ENCODE measurements at regions not wholly inside any gene's neighbourhood (a gene's known extent, or its start where the extent isn't known, plus 50 kb on each side); places are given as distances from the start of the nearest gene placed in this dataset.
A peak's percentile ranks its signal among the peaks of the same experiment; 100 is the strongest.

GRCh38 chrX:6768881-6769280 is 234.0 kb upstream of the VCX3A start:
- CTCF ChIA-PET = no interaction called here
- POLR2A ChIA-PET = no interaction called here
- no peak for ATAC-seq
- DNase-seq = no peak
- H3K27me3 Mint-ChIP-seq = no peaks in the 10 kb centered on the region
- H3K4me3 Mint-ChIP-seq = no peak overlapping the region
- no peak overlapping the region for H3K27ac Mint-ChIP-seq
- H3K9me3 Mint-ChIP-seq (ENCODE audit: low read depth) = no peaks in the 10 kb centered on the region
- H3K36me3 Mint-ChIP-seq (ENCODE audit: low read depth) = no peaks in the 10 kb centered on the region
- H3K4me1 Mint-ChIP-seq = no peaks in the 10 kb centered on the region
- intact Hi-C loops (cut with DNase I, micrococcal nuclease) = no loop called here

- no peaks in the 10 kb centered on the region for H3K36me3 Mint-ChIP-seq (ENCODE audit: low read depth)
- no peaks in the 10 kb centered on the region for H3K9me3 Mint-ChIP-seq (ENCODE audit: low read depth)
- no peaks in the 10 kb centered on the region for H3K27me3 Mint-ChIP-seq
- ChIA-PET POLR2A (no interaction called here), CTCF (no interaction called here)
- intact Hi-C loops (cut with DNase I, micrococcal nuclease) = no loop called here
- no peak for ATAC-seq
- no peak for DNase-seq
- H3K27ac Mint-ChIP-seq = no peak overlapping the region
- H3K4me3 Mint-ChIP-seq = no peak overlapping the region
- no peaks in the 10 kb centered on the region for H3K4me1 Mint-ChIP-seq
Measured at GRCh38 chrX:6761251-6761650, 226.3 kb upstream of the VCX3A start.

GRCh38 chrX:6759655-6760375 is 224.9 kb upstream of the VCX3A start:
- DNase-seq (no peak), ATAC-seq (no peak)
- H3K9me3 Mint-ChIP-seq (ENCODE audit: low read depth) = no peaks in the 10 kb centered on the region
- no peak overlapping the region for H3K4me3 Mint-ChIP-seq
- CTCF ChIA-PET = no interaction called here
- H3K27me3 Mint-ChIP-seq = no peaks in the 10 kb centered on the region
- no peaks in the 10 kb centered on the region for H3K36me3 Mint-ChIP-seq (ENCODE audit: low read depth)
- POLR2A ChIA-PET = no interaction called here
- no peak overlapping the region for H3K27ac Mint-ChIP-seq
- no peaks in the 10 kb centered on the region for H3K4me1 Mint-ChIP-seq
- intact Hi-C loops (cut with DNase I, micrococcal nuclease) = no loop called here

- H3K4me3 Mint-ChIP-seq = no peak overlapping the region
- H3K36me3 Mint-ChIP-seq (ENCODE audit: low read depth) = no peaks in the 10 kb centered on the region
- ChIA-PET POLR2A (no interaction called here), CTCF (no interaction called here)
- intact Hi-C loops (cut with DNase I, micrococcal nuclease) = no loop called here
- DNase-seq = no peak
- no peak for ATAC-seq
- H3K27me3 Mint-ChIP-seq = no peaks in the 10 kb centered on the region
- no peak overlapping the region for H3K27ac Mint-ChIP-seq
- H3K9me3 Mint-ChIP-seq (ENCODE audit: low read depth) = no peaks in the 10 kb centered on the region
- H3K4me1 Mint-ChIP-seq = no peaks in the 10 kb centered on the region
Measured at GRCh38 chrX:6758234-6758633, 223.3 kb upstream of the VCX3A start.

GRCh38 chrX:6757631-6758030 is 222.7 kb upstream of the VCX3A start:
- ChIA-PET CTCF (no interaction called here), POLR2A (no interaction called here)
- intact Hi-C loops (cut with DNase I, micrococcal nuclease) = no loop called here
- no peak for ATAC-seq
- H3K36me3 Mint-ChIP-seq (ENCODE audit: low read depth) = no peaks in the 10 kb centered on the region
- H3K27ac Mint-ChIP-seq = no peak overlapping the region
- H3K27me3 Mint-ChIP-seq = no peaks in the 10 kb centered on the region
- DNase-seq = no peak
- H3K9me3 Mint-ChIP-seq (ENCODE audit: low read depth) = no peaks in the 10 kb centered on the region
- H3K4me1 Mint-ChIP-seq = no peaks in the 10 kb centered on the region
- no peak overlapping the region for H3K4me3 Mint-ChIP-seq

- intact Hi-C loops (cut with DNase I, micrococcal nuclease) = no loop called here
- Mint-ChIP-seq H3K27me3 (no peaks in the 10 kb centered on the region), H3K9me3 (ENCODE audit: low read depth) (no peaks in the 10 kb centered on the region), H3K36me3 (ENCODE audit: low read depth) (no peaks in the 10 kb centered on the region), H3K4me3 (no peak overlapping the region), H3K4me1 (no peaks in the 10 kb centered on the region), H3K27ac (no peak overlapping the region)
- no peak for DNase-seq
- POLR2A ChIA-PET = no interaction called here
- no peak for ATAC-seq
- CTCF ChIA-PET = no interaction called here
Measured at GRCh38 chrX:6748595-6748994, 213.7 kb upstream of the VCX3A start.

GRCh38 chrX:6738518-6739470 is 203.9 kb upstream of the VCX3A start:
- Mint-ChIP-seq H3K27ac (peak overlapping the region; percentile 76), H3K4me3 (no peak overlapping the region), H3K36me3 (ENCODE audit: low read depth) (no peaks in the 10 kb centered on the region), H3K9me3 (ENCODE audit: low read depth) (no peaks in the 10 kb centered on the region), H3K27me3 (no peaks in the 10 kb centered on the region), H3K4me1 (peaks cover 9% of the 10 kb centered on the region)
- peak; percentile 84 for ATAC-seq
- intact Hi-C loops (cut with DNase I, micrococcal nuclease) = no loop called here
- POLR2A ChIA-PET = no interaction called here
- CTCF ChIA-PET = no interaction called here
- peak; percentile 22 for DNase-seq

GRCh38 chrX:6734844-6735634 is 200.1 kb upstream of the VCX3A start:
- H3K27ac Mint-ChIP-seq = no peak overlapping the region
- H3K36me3 Mint-ChIP-seq (ENCODE audit: low read depth) = no peaks in the 10 kb centered on the region
- H3K4me1 Mint-ChIP-seq = peaks cover 9% of the 10 kb centered on the region
- no peaks in the 10 kb centered on the region for H3K9me3 Mint-ChIP-seq (ENCODE audit: low read depth)
- ChIA-PET POLR2A (no interaction called here), CTCF (no interaction called here)
- DNase-seq (no peak), ATAC-seq (no peak)
- intact Hi-C loops (cut with DNase I, micrococcal nuclease) = no loop called here
- no peak overlapping the region for H3K4me3 Mint-ChIP-seq
- H3K27me3 Mint-ChIP-seq = no peaks in the 10 kb centered on the region

GRCh38 chrX:6732101-6732500 is 197.2 kb upstream of the VCX3A start:
- Mint-ChIP-seq H3K4me3 (no peak overlapping the region), H3K9me3 (ENCODE audit: low read depth) (no peaks in the 10 kb centered on the region), H3K27me3 (no peaks in the 10 kb centered on the region), H3K27ac (no peak overlapping the region), H3K36me3 (ENCODE audit: low read depth) (no peaks in the 10 kb centered on the region), H3K4me1 (no peaks in the 10 kb centered on the region)
- POLR2A ChIA-PET = no interaction called here
- intact Hi-C loops (cut with DNase I, micrococcal nuclease) = no loop called here
- CTCF ChIA-PET = no interaction called here
- DNase-seq (no peak), ATAC-seq (no peak)

GRCh38 chrX:6729626-6730025 is 194.7 kb upstream of the VCX3A start:
- POLR2A ChIA-PET = no interaction called here
- H3K9me3 Mint-ChIP-seq (ENCODE audit: low read depth) = no peaks in the 10 kb centered on the region
- no peak overlapping the region for H3K27ac Mint-ChIP-seq
- no peaks in the 10 kb centered on the region for H3K36me3 Mint-ChIP-seq (ENCODE audit: low read depth)
- CTCF ChIA-PET = no interaction called here
- ATAC-seq (no peak), DNase-seq (no peak)
- no peak overlapping the region for H3K4me3 Mint-ChIP-seq
- intact Hi-C loops (cut with DNase I, micrococcal nuclease) = no loop called here
- H3K27me3 Mint-ChIP-seq = no peaks in the 10 kb centered on the region
- H3K4me1 Mint-ChIP-seq = no peaks in the 10 kb centered on the region

- Mint-ChIP-seq H3K4me1 (no peaks in the 10 kb centered on the region), H3K27ac (no peak overlapping the region), H3K4me3 (no peak overlapping the region), H3K27me3 (no peaks in the 10 kb centered on the region), H3K36me3 (ENCODE audit: low read depth) (no peaks in the 10 kb centered on the region), H3K9me3 (ENCODE audit: low read depth) (no peaks in the 10 kb centered on the region)
- ChIA-PET CTCF (no interaction called here), POLR2A (no interaction called here)
- ATAC-seq = no peak
- DNase-seq = no peak
- intact Hi-C loops (cut with DNase I, micrococcal nuclease) = no loop called here
Measured at GRCh38 chrX:6718766-6719165, 183.8 kb upstream of the VCX3A start.
